ENCODE measurements at regions not wholly inside any gene's neighbourhood (a gene's known extent, or its start where the extent isn't known, plus 50 kb on each side); places are given as distances from the start of the nearest gene placed in this dataset.

DNA sequence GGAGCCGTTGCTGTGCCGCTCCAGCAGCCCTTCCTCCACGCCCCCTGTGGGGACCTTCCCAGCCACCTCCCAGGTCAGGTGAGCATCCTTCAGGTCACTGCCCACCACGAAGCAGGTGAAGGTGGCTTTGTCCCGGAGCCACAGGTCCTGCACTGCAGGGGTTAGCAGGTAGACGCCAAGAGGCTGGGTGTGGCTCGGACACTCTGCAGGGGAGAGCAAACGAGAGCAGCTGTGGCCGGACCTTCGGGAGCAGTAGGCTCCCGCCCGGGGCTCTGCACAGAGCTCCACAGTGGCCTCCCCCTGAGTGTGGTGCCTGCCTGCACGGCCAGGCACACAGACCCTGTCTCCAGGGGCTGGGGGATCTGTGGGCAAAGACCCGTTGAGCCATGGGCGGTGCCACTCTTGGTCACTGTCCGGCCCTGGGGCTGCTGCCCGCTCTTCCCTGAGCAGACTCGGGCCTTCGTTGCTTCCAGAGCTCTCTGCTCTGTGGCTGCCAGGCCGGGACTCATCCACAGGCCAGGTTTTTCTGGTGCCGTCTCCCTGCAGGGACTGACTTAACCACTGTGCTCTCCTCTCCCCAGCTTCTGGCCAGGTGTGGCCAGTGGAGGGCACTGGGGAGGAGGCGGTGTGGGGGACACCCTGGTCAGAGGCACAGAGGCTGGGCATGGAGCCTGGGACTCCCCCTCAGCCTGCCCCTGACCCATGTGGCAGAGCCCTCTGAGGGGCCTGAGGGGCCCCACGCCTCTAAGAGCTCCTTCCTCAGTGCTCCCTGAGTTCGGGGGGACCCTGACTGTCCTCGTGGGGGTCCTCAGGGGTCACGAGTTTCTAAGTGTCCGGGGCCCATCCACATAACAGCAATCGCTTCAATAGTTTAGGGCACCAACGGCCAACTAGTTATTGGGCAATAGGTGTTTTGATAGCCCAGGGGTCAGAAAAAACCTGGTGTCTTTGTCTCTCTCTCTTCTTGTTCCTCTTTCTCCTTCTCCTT is 314.9 kb downstream of the TMEM121 start:
- TF ChIP-seq CTCF (IDR thresholded peaks at IDR 0.05): no peak
- TF ChIP-seq ZFX (IDR thresholded peaks at IDR 0.05; ENCODE audit: borderline replicate concordance): no peak

All from 22Rv1 (cell line).